ENCODE measurements at regions not wholly inside any gene's neighbourhood (a gene's known extent, or its start where the extent isn't known, plus 50 kb on each side); places are given as distances from the start of the nearest gene placed in this dataset.

DNA sequence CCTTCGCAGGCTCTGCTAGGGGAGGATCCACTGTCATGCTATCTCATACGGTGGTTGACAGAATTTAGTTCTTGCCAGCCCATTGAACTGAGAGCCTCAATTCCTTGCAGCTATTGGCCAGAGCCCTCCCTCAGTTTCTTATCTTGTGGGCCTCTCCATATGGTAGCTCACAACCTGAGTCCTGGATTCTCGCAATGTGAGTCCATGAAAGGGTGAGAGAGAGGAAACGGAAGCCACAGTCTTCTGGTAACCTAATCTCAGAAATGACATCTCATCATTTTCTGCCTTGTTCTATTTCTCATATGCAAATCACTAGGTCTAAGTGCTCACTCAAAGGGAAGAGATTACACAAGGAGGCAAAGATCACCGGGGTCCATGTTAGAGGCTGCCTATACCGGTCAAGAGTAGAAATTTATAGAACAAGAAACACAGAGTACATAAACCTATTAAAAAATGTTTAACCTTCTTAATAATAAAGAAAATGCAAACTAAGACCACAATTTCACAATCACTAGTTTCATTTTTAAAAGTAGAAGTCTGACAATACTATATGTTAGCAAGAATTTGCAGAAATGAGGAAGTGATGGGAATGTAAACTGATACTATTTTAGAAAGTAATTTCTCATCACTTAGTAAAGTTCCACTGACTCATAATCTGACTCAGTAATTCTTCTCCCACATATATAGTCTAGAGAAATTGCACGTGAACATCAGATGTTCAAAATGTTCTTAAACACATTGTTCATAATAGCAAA lies 378.4 kb upstream of the AGTR1 start:
- Histone ChIP-seq H2AFZ (ENCODE audit: control insufficient read depth, low read depth, low read length) (peak overlapping the region; percentile 53), H3K9me3 (replicated peaks; ENCODE audit: control insufficient read depth, insufficient read depth, low read length) (peaks cover 10% of the 10 kb centered on the region), H3K79me2 (ENCODE audit: control insufficient read depth, insufficient read depth, low read length) (no peaks in the 10 kb centered on the region), H3K9ac (ENCODE audit: control insufficient read depth, insufficient read depth, low read length) (peak overlapping the region; percentile 47), H3K4me2 (ENCODE audit: control insufficient read depth, insufficient read depth) (peak overlapping the region; percentile 72), H3K4me1 (ENCODE audit: control insufficient read depth, insufficient read depth, low read length) (peaks cover 13% of the 10 kb centered on the region), H3K27me3 (replicated peaks in 1 of 2; ENCODE audit: control insufficient read depth in 2 of 2, insufficient read depth in 2 of 2, low read length in 1 of 2) (no peaks in the 10 kb centered on the region), H3K36me3 (ENCODE audit: control insufficient read depth in 2 of 2, insufficient read depth in 2 of 2, low read length in 1 of 2) (no peaks in the 10 kb centered on the region), H4K20me1 (ENCODE audit: control insufficient read depth, insufficient read depth) (no peaks in the 10 kb centered on the region), H3K27ac (ENCODE audit: control insufficient read depth, insufficient read depth) (peak overlapping the region; percentile 86), H3K4me3 (peak overlapping the region; percentile 8; the same call in 1 of the 2 replicates)
- in situ Hi-C loops (cut with MboI) (loop anchor here (25.0 kb wide), 1 partner anchor 1268 kb away; no protein-coding TSS in a partner anchor), intact Hi-C loops (cut with micrococcal nuclease; ENCODE audit: unreplicated experiment) (loop anchor here (1.0 to 5.0 kb wide), 2 partner anchors 21 to 232 kb away; no protein-coding TSS in a partner anchor)
- SMC1A ChIA-PET (ENCODE audit: uncharacterized antibody, unreplicated experiment): interaction anchor here (0.6 to 1.2 kb wide), 5 partner anchors 10 to 73 kb away, joined by 3 read pairs; no protein-coding TSS in a partner anchor
- CTCF ChIA-PET: interaction anchor here (0.6 to 2.1 kb wide), 7 partner anchors 10 to 1721 kb away, joined by 3 to 5 read pairs (median 3); no protein-coding TSS in a partner anchor
- DNase-seq (ENCODE audit: low read depth, low spot score) (peak; percentile 89), FAIRE-seq (peak; percentile 97), ATAC-seq (peak; percentile 95)
- POLR2A ChIA-PET: no interaction called here
- RAD21 ChIA-PET (ENCODE audit: unreplicated experiment): interaction anchor here (0.6 to 1.4 kb wide), 5 partner anchors 22 to 429 kb away, joined by 3 to 4 read pairs (median 3); no protein-coding TSS in a partner anchor
- BruUV-seq (replicated peaks): no TSS peak
- WGBS (ENCODE audit: insufficient coverage, insufficient replicate concordance, low lambda C conversion rate, missing lambda C conversion rate): 0% methylated on average over 7 of the region's 7 CpGs
- TF ChIP-seq TARDBP (IDR thresholded peaks at IDR 0.05; ENCODE audit: borderline replicate concordance) (no peak), DPF2 (IDR thresholded peaks at IDR 0.05) (peak; percentile 94), NFYA (IDR thresholded peaks at IDR 0.05; ENCODE audit: borderline replicate concordance, low read depth, low read length) (no peak), FOS (IDR thresholded peaks at IDR 0.05; ENCODE audit: borderline replicate concordance, extremely low read depth, insufficient read length) (no peak), CEBPB (IDR thresholded peaks at IDR 0.05; ENCODE audit: borderline replicate concordance in 1 of 2, low read depth in 2 of 2, low read length in 2 of 2) (peak; percentile 69 to 74; a peak in 2 of 4 replicates), SMAD1 (IDR thresholded peaks at IDR 0.05; ENCODE audit: low read depth, partially characterized antibody) (peak; percentile 83), BCL11A (IDR thresholded peaks at IDR 0.05; ENCODE audit: low read depth, low read length) (peak; percentile 90), CHD1 (IDR thresholded peaks at IDR 0.05; ENCODE audit: low read depth, low read length) (no peak), TBL1XR1 (IDR thresholded peaks at IDR 0.05; ENCODE audit: low read depth, low read length) (peak; percentile 90), NR2F1 (conservative IDR thresholded peaks at IDR 0.05) (peak; percentile 82), NFIC (IDR thresholded peaks at IDR 0.05; ENCODE audit: low read depth, low read length) (peak; percentile 100), TAF1 (IDR thresholded peaks at IDR 0.05; ENCODE audit: borderline replicate concordance, low read depth, low read length) (no peak), POU2F2 (IDR thresholded peaks at IDR 0.05; ENCODE audit: borderline replicate concordance, low read depth, low read length) (peak; percentile 94), SUZ12 (IDR thresholded peaks at IDR 0.05; ENCODE audit: unreplicated experiment) (no peak), KDM1A (IDR thresholded peaks at IDR 0.05; ENCODE audit: borderline replicate concordance) (no peak)
- TF ChIP-seq, protein P1, sequence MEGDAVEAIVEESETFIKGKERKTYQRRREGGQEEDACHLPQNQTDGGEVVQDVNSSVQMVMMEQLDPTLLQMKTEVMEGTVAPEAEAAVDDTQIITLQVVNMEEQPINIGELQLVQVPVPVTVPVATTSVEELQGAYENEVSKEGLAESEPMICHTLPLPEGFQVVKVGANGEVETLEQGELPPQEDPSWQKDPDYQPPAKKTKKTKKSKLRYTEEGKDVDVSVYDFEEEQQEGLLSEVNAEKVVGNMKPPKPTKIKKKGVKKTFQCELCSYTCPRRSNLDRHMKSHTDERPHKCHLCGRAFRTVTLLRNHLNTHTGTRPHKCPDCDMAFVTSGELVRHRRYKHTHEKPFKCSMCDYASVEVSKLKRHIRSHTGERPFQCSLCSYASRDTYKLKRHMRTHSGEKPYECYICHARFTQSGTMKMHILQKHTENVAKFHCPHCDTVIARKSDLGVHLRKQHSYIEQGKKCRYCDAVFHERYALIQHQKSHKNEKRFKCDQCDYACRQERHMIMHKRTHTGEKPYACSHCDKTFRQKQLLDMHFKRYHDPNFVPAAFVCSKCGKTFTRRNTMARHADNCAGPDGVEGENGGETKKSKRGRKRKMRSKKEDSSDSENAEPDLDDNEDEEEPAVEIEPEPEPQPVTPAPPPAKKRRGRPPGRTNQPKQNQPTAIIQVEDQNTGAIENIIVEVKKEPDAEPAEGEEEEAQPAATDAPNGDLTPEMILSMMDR (IDR thresholded peaks at IDR 0.05 in 2 of 3, conservative IDR thresholded peaks at IDR 0.05 in 1 of 3; ENCODE audit: control insufficient read depth in 2 of 3, extremely low read depth in 1 of 3, insufficient read depth in 1 of 3, low read depth in 3 of 3, low read length in 3 of 3): no peak
- TF ChIP-seq, protein P2, sequence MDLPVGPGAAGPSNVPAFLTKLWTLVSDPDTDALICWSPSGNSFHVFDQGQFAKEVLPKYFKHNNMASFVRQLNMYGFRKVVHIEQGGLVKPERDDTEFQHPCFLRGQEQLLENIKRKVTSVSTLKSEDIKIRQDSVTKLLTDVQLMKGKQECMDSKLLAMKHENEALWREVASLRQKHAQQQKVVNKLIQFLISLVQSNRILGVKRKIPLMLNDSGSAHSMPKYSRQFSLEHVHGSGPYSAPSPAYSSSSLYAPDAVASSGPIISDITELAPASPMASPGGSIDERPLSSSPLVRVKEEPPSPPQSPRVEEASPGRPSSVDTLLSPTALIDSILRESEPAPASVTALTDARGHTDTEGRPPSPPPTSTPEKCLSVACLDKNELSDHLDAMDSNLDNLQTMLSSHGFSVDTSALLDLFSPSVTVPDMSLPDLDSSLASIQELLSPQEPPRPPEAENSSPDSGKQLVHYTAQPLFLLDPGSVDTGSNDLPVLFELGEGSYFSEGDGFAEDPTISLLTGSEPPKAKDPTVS (IDR thresholded peaks at IDR 0.05; ENCODE audit: low read depth, low read length): no peak
